GM18511 (cell line): ENCODE measurements at regions not wholly inside any gene's neighbourhood (a gene's known extent, or its start where the extent isn't known, plus 50 kb on each side); places are given as distances from the start of the nearest gene placed in this dataset.

Experiments used
- ATAC-seq: cut with Tn5 transposase; IDR thresholded peaks from one replicate; pipeline ENCODE4 v1.9.1; 2021; ENCODE audit warnings: mild to moderate bottlenecking, moderate library complexity; ENCODE audit not compliant: unreplicated experiment

GRCh38 chr3:180282386-180282785, 245.6 kb upstream of the PEX5L start:
- ATAC-seq = no peak

GRCh38 chr3:180283251-180283650, 246.5 kb upstream of the PEX5L start:
- no peak for ATAC-seq

GRCh38 chr3:180284331-180285110, 247.8 kb upstream of the PEX5L start:
- no peak for ATAC-seq

GRCh38 chr3:180287703-180288102, 251.0 kb upstream of the PEX5L start:
- no peak for ATAC-seq

GRCh38 chr3:180288816-180289215, 252.1 kb upstream of the PEX5L start:
- no peak for ATAC-seq

GRCh38 chr3:180290300-180290699, 253.6 kb upstream of the PEX5L start:
- ATAC-seq = no peak

GRCh38 chr3:180294282-180295027, 257.7 kb upstream of the PEX5L start:
- ATAC-seq = no peak

GRCh38 chr3:180295811-180296210, 259.1 kb upstream of the PEX5L start:
- ATAC-seq = no peak

- ATAC-seq = no peak
Measured at GRCh38 chr3:180296971-180297370, 260.2 kb upstream of the PEX5L start.

GRCh38 chr3:180306155-180306554, 269.4 kb upstream of the PEX5L start:
- no peak for ATAC-seq

- ATAC-seq = no peak
Measured at GRCh38 chr3:180306691-180307090, 270.0 kb upstream of the PEX5L start.

GRCh38 chr3:180311242-180311641, 274.5 kb upstream of the PEX5L start:
- no peak for ATAC-seq

- no peak for ATAC-seq
Measured at GRCh38 chr3:180316321-180316720, 279.6 kb upstream of the PEX5L start.

GRCh38 chr3:180319461-180319860, 282.5 kb upstream of the TTC14 start:
- ATAC-seq = no peak

GRCh38 chr3:180320631-180321030, 281.3 kb upstream of the TTC14 start:
- ATAC-seq = no peak

- no peak for ATAC-seq
Measured at GRCh38 chr3:180321534-180321933, 280.4 kb upstream of the TTC14 start.

- no peak for ATAC-seq
Measured at GRCh38 chr3:180322829-180323228, 279.1 kb upstream of the TTC14 start.

GRCh38 chr3:180324791-180325190, 277.2 kb upstream of the TTC14 start:
- no peak for ATAC-seq

- ATAC-seq = no peak
Measured at GRCh38 chr3:180325533-180325932, 276.4 kb upstream of the TTC14 start.

GRCh38 chr3:180325958-180326357, 276.0 kb upstream of the TTC14 start:
- ATAC-seq = no peak

- peak; percentile 82 for ATAC-seq
Measured at GRCh38 chr3:180329187-180329586, 272.8 kb upstream of the TTC14 start.

- no peak for ATAC-seq
Measured at GRCh38 chr3:180329847-180330246, 272.1 kb upstream of the TTC14 start.
